Right lobe of liver (tissue), 4 donors: ENCODE measurements at regions not wholly inside any gene's neighbourhood (a gene's known extent, or its start where the extent isn't known, plus 50 kb on each side); places are given as distances from the start of the nearest gene placed in this dataset.

Experiments used
- CTCF ChIP-seq, 4 donors: fragments of 200-600 bp in 3 of 4; fragments of 450-650 bp in 1 of 4; IDR thresholded peaks; one replicate each; pipeline versions ENCODE4 v1.5.1 to v1.8.0; 2016 to 2022; ENCODE audit warnings: antibody characterized with exemption in 4 of 4, mild to moderate bottlenecking in 2 of 4
- POLR2A ChIP-seq: fragments of 450-650 bp; IDR thresholded peaks from one replicate; pipeline ENCODE4 v1.6.1; 2017; ENCODE audit warnings: antibody characterized with exemption, mild to moderate bottlenecking
- donor health status: DM: no; HTN: no; CAD: no.
- donor health status: DM: no; HTN: no; CAD: no.
- donor health status: DM: no; HTN: yes; CAD: no.

GRCh38 chr5:40430101-40430710, 249.5 kb upstream of the PTGER4 start:
- TF ChIP-seq POLR2A, result no peak
- no peak for TF ChIP-seq CTCF (IDR thresholded peaks at IDR 0.05)
